ENCODE measurements at regions not wholly inside any gene's neighbourhood (a gene's known extent, or its start where the extent isn't known, plus 50 kb on each side); places are given as distances from the start of the nearest gene placed in this dataset.

GRCh38 chr21:29245863-29246262, 52.9 kb upstream of the BACH1 start:
- H3K27me3 ChIP-seq (ENCODE audit: insufficient read depth): no peaks in the 10 kb centered on the region
- H4K20me1 ChIP-seq (replicated peaks; ENCODE audit: insufficient read depth): no peaks in the 10 kb centered on the region
- ATAC-seq (no peak), DNase-seq (ENCODE audit: low spot score) (no peak)
- no peaks in the 10 kb centered on the region for H3K79me2 ChIP-seq (replicated peaks; ENCODE audit: insufficient read depth)
- peaks cover 3% of the 10 kb centered on the region for H3K27me3 Mint-ChIP-seq (ENCODE audit: insufficient read depth, low read depth, poor library complexity)
- no peak overlapping the region for H3K27ac ChIP-seq (ENCODE audit: low read depth)
- no peak overlapping the region for H3K4me3 ChIP-seq
- no peak overlapping the region for H3K4me3 Mint-ChIP-seq
- no peaks in the 10 kb centered on the region for H3K4me1 Mint-ChIP-seq
- no peak overlapping the region for H3K4me2 ChIP-seq
- no peaks in the 10 kb centered on the region for H3K4me1 ChIP-seq (ENCODE audit: insufficient read depth)
- H3F3A ChIP-seq (replicated peaks; ENCODE audit: low read depth): no peaks in the 10 kb centered on the region
- no peak overlapping the region for H2AFZ ChIP-seq
- no peaks in the 10 kb centered on the region for H3K36me3 ChIP-seq (ENCODE audit: insufficient read depth)
- TF ChIP-seq CTCF (conservative IDR thresholded peaks at IDR 0.05; ENCODE audit: low read depth in 2 of 2) (no peak), EZH2phosphoT487 (IDR thresholded peaks at IDR 0.05; ENCODE audit: unreplicated experiment) (no peak), STAT1 (IDR thresholded peaks at IDR 0.05; ENCODE audit: unreplicated experiment) (no peak), ZNF331 (CRISPR knock-in tag; IDR thresholded peaks at IDR 0.05; ENCODE audit: low read depth) (no peak), REST (IDR thresholded peaks at IDR 0.05; ENCODE audit: unreplicated experiment) (no peak), JUNB (IDR thresholded peaks at IDR 0.05; ENCODE audit: unreplicated experiment) (no peak), NANOG (IDR thresholded peaks at IDR 0.05; ENCODE audit: borderline replicate concordance) (no peak), ZNF114 (CRISPR knock-in tag; IDR thresholded peaks at IDR 0.05) (no peak), CREB1 (CRISPR knock-in tag; IDR thresholded peaks at IDR 0.05; ENCODE audit: low read depth) (no peak), POLR2AphosphoS5 (IDR thresholded peaks at IDR 0.05; ENCODE audit: low read depth) (no peak), EZH2 (IDR thresholded peaks at IDR 0.05; ENCODE audit: low read depth, unreplicated experiment) (no peak)
- TF ChIP-seq, protein P1, sequence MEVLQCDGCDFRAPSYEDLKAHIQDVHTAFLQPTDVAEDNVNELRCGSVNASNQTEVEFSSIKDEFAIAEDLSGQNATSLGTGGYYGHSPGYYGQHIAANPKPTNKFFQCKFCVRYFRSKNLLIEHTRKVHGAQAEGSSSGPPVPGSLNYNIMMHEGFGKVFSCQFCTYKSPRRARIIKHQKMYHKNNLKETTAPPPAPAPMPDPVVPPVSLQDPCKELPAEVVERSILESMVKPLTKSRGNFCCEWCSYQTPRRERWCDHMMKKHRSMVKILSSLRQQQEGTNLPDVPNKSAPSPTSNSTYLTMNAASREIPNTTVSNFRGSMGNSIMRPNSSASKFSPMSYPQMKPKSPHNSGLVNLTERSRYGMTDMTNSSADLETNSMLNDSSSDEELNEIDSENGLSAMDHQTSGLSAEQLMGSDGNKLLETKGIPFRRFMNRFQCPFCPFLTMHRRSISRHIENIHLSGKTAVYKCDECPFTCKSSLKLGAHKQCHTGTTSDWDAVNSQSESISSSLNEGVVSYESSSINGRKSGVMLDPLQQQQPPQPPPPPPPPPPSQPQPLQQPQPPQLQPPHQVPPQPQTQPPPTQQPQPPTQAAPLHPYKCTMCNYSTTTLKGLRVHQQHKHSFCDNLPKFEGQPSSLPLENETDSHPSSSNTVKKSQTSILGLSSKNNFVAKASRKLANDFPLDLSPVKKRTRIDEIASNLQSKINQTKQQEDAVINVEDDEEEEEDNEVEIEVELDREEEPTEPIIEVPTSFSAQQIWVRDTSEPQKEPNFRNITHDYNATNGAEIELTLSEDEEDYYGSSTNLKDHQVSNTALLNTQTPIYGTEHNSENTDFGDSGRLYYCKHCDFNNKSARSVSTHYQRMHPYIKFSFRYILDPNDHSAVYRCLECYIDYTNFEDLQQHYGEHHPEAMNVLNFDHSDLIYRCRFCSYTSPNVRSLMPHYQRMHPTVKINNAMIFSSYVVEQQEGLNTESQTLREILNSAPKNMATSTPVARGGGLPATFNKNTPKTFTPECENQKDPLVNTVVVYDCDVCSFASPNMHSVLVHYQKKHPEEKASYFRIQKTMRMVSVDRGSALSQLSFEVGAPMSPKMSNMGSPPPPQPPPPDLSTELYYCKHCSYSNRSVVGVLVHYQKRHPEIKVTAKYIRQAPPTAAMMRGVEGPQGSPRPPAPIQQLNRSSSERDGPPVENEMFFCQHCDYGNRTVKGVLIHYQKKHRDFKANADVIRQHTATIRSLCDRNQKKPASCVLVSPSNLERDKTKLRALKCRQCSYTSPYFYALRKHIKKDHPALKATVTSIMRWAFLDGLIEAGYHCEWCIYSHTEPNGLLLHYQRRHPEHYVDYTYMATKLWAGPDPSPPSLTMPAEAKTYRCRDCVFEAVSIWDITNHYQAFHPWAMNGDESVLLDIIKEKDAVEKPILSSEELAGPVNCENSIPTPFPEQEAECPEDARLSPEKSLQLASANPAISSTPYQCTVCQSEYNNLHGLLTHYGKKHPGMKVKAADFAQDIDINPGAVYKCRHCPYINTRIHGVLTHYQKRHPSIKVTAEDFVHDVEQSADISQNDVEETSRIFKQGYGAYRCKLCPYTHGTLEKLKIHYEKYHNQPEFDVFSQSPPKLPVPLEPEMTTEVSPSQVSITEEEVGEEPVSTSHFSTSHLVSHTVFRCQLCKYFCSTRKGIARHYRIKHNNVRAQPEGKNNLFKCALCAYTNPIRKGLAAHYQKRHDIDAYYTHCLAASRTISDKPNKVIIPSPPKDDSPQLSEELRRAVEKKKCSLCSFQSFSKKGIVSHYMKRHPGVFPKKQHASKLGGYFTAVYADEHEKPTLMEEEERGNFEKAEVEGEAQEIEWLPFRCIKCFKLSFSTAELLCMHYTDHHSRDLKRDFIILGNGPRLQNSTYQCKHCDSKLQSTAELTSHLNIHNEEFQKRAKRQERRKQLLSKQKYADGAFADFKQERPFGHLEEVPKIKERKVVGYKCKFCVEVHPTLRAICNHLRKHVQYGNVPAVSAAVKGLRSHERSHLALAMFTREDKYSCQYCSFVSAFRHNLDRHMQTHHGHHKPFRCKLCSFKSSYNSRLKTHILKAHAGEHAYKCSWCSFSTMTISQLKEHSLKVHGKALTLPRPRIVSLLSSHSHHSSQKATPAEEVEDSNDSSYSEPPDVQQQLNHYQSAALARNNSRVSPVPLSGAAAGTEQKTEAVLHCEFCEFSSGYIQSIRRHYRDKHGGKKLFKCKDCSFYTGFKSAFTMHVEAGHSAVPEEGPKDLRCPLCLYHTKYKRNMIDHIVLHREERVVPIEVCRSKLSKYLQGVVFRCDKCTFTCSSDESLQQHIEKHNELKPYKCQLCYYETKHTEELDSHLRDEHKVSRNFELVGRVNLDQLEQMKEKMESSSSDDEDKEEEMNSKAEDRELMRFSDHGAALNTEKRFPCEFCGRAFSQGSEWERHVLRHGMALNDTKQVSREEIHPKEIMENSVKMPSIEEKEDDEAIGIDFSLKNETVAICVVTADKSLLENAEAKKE (CRISPR knock-in tag; IDR thresholded peaks at IDR 0.05): no peak
- TF ChIP-seq, protein P2, sequence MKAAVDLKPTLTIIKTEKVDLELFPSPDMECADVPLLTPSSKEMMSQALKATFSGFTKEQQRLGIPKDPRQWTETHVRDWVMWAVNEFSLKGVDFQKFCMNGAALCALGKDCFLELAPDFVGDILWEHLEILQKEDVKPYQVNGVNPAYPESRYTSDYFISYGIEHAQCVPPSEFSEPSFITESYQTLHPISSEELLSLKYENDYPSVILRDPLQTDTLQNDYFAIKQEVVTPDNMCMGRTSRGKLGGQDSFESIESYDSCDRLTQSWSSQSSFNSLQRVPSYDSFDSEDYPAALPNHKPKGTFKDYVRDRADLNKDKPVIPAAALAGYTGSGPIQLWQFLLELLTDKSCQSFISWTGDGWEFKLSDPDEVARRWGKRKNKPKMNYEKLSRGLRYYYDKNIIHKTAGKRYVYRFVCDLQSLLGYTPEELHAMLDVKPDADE (IDR thresholded peaks at IDR 0.05): no peak
- H3K27ac Mint-ChIP-seq: no peak overlapping the region
- no peaks in the 10 kb centered on the region for H3K9me2 ChIP-seq (ENCODE audit: insufficient read depth)
- H3K9me3 Mint-ChIP-seq: no peaks in the 10 kb centered on the region
- no peaks in the 10 kb centered on the region for H3K36me3 Mint-ChIP-seq (ENCODE audit: low read depth)

All from GM23338 (cell line).